ENCODE measurements at regions not wholly inside any gene's neighbourhood (a gene's known extent, or its start where the extent isn't known, plus 50 kb on each side); places are given as distances from the start of the nearest gene placed in this dataset.

GRCh38 chr3:135310317-135310716 is 515.3 kb downstream of the EPHB1 start:
- intact Hi-C loops (cut with DNase I) = no loop called here
- H3K4me3 ChIP-seq = no peak overlapping the region
- ATAC-seq = no peak
- H3K36me3 ChIP-seq = no peaks in the 10 kb centered on the region
- DNase-seq = no peak
- H3K4me1 ChIP-seq = no peaks in the 10 kb centered on the region
- H3K9me3 ChIP-seq = no peaks in the 10 kb centered on the region
- no peaks in the 10 kb centered on the region for H3K27me3 ChIP-seq
- no peak overlapping the region for H3K27ac ChIP-seq
- TF ChIP-seq CTCF (IDR thresholded peaks at IDR 0.05) = no peak

DNA sequence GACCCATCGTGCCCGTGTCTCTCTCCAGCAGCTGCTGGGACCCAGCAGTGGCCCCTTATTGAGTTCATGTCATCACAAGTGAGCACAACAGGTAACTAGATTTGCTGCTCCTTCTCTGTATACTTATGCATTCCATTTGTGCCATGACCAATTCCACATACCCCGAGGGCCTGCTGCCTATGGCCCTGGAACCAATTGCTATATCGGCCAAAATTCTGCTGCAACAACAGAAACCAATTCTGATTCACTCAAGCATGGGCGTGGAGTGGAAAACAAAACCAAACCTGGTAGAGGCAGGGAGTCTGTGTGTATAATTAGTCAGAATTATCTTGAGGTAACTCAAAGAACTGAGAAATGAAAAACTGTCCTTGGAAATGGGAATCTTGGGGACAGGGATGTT is 516.6 kb downstream of the EPHB1 start:
- no peak for TF ChIP-seq CTCF (IDR thresholded peaks at IDR 0.05)
- Histone ChIP-seq H3K27ac (no peak overlapping the region), H3K4me3 (no peak overlapping the region), H3K36me3 (no peaks in the 10 kb centered on the region), H3K9me3 (no peaks in the 10 kb centered on the region), H3K27me3 (no peaks in the 10 kb centered on the region), H3K4me1 (no peaks in the 10 kb centered on the region)
- ATAC-seq (no peak), DNase-seq (no peak)
- intact Hi-C loops (cut with DNase I) = no loop called here

DNA sequence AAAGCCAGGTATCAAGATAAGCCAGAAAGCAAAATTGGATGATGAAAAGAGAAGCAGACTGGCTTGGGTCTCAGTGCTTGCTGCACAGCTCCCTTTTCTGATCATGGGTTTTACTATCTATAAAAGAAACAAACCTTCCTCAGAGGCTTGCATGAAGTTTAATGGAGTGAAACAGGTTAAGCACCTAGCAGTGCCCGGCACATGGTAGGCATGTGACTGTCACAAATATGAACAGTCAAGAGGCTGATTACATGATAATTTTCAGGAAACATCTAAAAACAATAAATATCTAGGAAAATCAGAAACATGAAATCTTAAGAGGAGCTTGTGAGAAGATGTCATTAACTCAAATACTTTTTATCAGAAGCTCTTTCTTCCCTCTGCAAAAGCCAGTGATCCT is 519.2 kb downstream of the EPHB1 start:
- intact Hi-C loops (cut with DNase I) = no loop called here
- no peaks in the 10 kb centered on the region for H3K4me1 ChIP-seq
- DNase-seq (no peak), ATAC-seq (no peak)
- no peak overlapping the region for H3K27ac ChIP-seq
- H3K27me3 ChIP-seq = no peaks in the 10 kb centered on the region
- TF ChIP-seq CTCF (IDR thresholded peaks at IDR 0.05) = no peak
- H3K4me3 ChIP-seq = no peak overlapping the region
- no peaks in the 10 kb centered on the region for H3K36me3 ChIP-seq
- H3K9me3 ChIP-seq = no peaks in the 10 kb centered on the region

DNA sequence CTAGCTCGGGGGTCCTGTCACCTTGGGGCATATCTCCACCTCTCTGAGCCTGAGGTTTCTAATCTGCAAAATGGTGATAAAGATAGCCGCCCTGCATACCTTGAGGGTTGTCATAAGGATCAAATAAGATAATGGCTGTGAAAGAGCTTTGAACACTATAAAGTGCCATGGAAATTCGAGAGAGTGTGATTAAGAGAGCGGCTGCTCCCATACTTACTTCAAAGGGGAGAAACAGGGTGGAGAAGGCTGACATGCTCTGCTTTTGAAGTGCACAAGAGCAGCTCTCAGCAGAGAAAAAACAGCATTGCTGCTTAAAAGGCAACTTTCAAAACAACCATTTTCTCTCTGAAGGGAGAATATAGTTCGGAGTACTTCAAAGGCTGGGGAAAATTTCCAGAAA is 529.2 kb downstream of the EPHB1 start:
- ATAC-seq (no peak), DNase-seq (peak in 1 of 4 donors; percentile 29)
- peaks cover 0 to 4% of the 10 kb centered on the region in 2 donors for H3K27me3 ChIP-seq
- H3K27ac ChIP-seq = no peak overlapping the region
- H3K9me3 ChIP-seq = no peaks in the 10 kb centered on the region
- no peaks in the 10 kb centered on the region for H3K4me1 ChIP-seq
- intact Hi-C loops (cut with DNase I) = no loop called here
- no peak for TF ChIP-seq CTCF (IDR thresholded peaks at IDR 0.05)
- no peak overlapping the region for H3K4me3 ChIP-seq
- no peaks in the 10 kb centered on the region for H3K36me3 ChIP-seq

- Histone ChIP-seq H3K27me3 (peaks cover 0 to 4% of the 10 kb centered on the region in 2 donors), H3K36me3 (no peaks in the 10 kb centered on the region), H3K9me3 (no peaks in the 10 kb centered on the region), H3K4me3 (no peak overlapping the region), H3K4me1 (no peaks in the 10 kb centered on the region), H3K27ac (no peak overlapping the region)
- peak in 1 of 4 donors; percentile 42 for DNase-seq
- TF ChIP-seq CTCF (IDR thresholded peaks at IDR 0.05) = no peak
- intact Hi-C loops (cut with DNase I) = no loop called here
- no peak for ATAC-seq
Observed at GRCh38 chr3:135325096-135325495, 530.0 kb downstream of the EPHB1 start.
